ENCODE measurements at regions not wholly inside any gene's neighbourhood (a gene's known extent, or its start where the extent isn't known, plus 50 kb on each side); places are given as distances from the start of the nearest gene placed in this dataset.

- no peak for TF ChIP-seq CTCF (conservative IDR thresholded peaks at IDR 0.05; ENCODE audit: low read length)
- no peak for TF ChIP-seq EZH2phosphoT487 (IDR thresholded peaks at IDR 0.05; ENCODE audit: borderline replicate concordance, low read depth, low read length)
Measured at GRCh38 chr3:64398476-64398875, 173.2 kb upstream of the PRICKLE2 start.
